ENCODE measurements at regions not wholly inside any gene's neighbourhood (a gene's known extent, or its start where the extent isn't known, plus 50 kb on each side); places are given as distances from the start of the nearest gene placed in this dataset.

DNA sequence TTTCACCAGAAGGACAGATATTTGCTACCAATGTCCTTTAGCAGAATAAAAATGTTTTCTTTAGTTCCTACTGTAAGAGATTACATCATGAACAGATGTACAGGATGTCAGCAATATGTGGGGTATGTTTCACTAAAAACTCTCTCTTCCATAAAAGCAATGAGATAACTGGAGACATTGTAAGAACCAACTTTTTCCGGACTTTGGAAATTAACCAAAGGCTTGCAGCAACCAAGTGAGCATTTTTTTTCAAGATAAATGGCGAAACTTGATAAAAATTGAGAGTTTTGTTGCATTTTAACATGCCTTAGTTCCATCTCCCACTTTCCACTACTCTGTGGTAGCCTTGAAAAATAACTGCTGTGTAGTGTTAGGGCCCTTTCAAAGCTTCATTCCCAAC lies 429.8 kb upstream of the CDH2 start:
- DNase-seq (ENCODE audit: low spot score), result no peak

DNA sequence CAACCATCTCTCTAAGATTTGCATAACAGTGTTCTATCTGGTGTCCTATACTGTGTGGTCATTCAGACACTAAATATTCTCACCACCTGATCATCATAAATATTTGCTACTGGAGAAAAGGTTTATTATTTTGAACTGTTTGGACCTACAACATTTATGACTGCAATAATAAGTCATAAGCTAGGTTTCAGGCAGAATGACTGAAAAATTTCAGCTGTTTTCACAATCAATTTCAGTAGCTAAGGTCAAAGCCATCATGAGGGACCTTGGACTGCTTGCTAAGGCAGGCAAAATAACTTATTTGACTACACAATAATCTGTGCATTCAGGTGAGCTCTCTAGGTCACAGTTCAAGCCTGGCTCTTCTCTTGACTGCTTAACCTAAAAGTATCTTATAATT lies 425.5 kb upstream of the CDH2 start:
- no peak for DNase-seq (ENCODE audit: low spot score)

DNA sequence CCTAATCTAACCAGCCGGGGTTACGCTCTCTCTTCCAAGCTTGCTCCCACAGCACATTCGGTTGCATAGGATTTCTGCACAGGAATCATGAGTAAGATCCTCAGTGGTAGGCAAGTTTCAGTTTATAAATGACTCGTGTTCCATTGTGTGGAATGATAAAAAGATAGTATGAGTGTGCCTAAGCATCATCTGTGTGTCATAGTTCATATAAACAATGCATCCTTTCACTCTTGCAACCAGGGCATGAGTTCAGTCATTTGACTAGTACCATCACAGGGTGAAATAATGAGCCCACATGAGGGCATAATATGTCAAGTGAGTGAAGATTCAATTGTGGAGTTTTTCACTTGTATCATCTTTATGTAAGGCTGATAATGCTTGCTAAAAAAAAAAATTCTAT lies 417.1 kb upstream of the CDH2 start:
- DNase-seq (ENCODE audit: low spot score), result no peak

DNA sequence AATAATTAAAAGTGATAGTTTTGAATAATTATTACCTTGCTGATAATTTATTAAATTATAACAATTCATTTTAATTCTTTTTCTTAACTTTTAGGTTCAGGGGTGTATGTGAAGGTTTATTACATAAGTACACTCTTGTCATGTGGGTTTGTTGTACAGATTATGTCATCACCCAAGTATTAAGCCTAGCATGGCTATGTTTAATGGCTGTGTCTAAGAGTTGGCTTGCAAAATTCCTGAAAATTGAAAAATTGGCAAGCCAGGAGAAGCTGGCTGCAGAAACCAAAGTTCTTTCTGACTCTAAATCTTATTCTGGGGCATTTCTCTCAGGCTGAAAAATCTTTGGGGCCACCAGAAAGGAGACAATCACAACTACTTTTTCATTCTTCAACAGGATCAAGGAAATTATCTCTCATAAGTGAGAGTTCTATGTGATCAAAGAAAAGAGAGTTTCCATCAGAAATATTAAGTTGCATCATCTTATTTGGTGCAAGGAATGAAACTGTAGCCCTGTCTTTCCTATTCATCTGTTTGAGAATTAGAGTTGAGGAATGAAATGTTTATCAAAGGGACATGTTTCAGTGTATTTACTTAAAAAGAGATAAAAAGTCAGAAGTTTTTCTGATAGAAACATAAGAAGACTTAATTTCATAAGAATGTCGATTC lies 412.1 kb upstream of the CDH2 start:
- no peak for DNase-seq (ENCODE audit: low spot score)

DNA sequence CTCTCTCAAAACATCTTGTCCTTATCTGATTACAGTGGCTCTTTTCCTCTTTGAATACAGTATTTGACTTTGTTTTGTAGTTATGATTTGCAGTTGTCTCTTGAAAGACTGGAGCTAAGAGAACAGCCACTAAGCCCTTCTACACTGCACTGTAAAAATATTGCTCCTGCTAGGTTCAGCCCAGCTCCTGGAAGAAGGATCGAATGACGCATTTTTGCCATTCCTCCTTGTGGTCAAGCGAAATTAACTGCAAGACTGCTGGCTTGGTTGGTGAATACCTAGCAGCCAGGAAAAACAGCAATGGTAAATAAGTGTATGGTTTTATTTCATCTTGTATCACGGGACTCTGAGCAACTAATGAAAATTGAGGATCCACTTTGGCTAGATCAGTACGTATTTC lies 407.8 kb upstream of the CDH2 start:
- peak; percentile 2 for DNase-seq (ENCODE audit: low spot score)

DNA sequence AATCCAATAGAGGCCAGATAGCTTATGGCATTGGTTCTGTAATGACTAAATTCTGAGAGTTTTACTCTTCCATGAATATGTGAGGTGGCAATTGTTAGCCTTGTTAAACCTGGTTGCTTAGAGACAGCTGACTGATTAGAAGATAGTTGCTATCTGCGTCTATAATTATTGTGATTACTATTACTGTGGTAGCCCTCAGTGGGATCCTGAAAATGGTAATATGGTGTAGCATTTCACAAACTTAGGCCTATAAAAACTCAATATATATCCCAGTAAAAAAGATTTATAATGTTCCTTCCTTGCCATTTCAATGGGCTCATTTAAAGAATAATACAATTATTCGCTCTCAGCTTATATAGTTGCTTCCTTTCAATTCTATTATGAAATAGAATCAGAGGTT lies 405.8 kb upstream of the CDH2 start:
- no peak for DNase-seq (ENCODE audit: low spot score)

DNA sequence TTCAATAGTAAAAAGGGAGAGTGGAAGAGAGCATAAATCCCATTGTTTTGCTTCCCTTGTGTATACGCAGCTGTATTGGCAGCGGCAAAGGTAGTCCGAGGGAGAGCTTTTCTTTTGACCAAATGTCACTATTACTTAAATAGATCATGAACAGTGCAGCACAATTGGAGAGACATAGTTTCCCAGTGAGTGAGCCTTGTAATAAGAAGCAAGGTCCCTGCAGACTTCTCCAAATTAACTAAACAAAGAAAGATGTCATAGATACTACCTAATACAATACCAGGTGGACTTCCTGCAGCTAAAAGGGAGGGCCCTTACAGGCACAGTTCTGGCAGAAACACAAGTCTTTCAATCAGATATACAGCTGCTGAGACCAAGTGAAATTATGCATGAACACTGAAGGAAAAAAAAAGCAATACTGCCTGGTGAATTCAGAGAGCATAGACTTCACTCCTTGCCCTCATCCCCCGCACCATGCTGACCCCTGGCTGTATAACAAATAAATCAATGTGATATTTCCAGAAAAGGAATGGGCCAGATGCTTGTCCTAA lies 404.7 kb upstream of the CDH2 start:
- DNase-seq (ENCODE audit: low spot score), result no peak

DNA sequence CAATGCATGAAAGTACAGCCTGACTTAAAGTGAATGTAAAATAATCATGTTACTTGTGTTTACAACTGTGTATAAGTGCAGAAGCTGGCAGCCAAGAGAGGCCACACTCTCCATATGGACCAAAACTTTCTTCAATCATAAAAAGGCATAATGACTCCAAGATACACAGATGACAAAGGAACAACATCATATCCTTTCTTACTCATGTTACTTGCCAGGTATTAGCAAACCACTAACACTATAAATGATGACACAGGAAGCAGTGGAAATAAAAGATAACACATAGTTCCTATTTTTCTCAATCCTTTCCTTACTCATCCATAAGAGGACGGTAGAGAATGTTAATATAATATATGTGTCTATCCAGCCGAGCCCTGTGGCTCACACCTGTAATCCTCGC lies 400.0 kb upstream of the CDH2 start:
- no peak for DNase-seq (ENCODE audit: low spot score)

DNA sequence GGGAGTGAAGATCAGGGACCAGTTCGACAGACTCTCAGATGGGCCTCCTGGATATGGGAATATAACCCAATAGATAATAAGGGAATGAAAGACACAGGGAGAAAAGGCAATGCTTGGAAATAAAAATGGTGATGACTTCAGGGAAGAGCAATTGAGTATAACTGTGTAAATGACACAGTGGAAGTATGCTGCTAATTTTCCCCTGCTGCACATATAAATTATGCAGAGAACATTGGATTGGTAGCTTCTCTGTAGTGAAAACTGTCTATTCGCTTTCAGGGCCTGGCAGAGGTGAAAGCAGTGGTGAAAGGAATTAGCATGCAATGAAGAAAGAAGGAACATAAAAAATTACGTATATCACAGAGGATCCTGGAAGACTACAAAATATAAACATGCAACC lies 398.2 kb upstream of the CDH2 start:
- DNase-seq (ENCODE audit: low spot score), result no peak

DNA sequence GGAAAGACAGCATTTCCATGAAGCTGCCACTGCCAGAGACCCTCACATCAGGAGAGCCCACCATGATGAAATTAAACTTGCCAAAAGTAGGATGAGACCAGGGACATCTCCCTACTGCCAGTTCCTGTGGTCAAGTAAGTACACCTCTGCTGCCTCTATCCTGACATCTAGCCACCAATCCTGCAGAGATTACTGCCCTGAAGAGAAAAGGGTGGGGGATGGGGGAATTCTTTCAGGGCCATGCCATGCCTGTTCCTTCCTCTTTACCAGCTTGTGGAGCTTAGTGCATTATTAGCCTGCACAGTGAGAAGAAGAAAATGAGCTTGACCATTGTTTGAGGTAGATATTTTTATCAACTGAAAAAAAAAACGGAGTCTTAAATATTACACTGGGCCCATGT lies 397.2 kb upstream of the CDH2 start:
- DNase-seq (ENCODE audit: low spot score), result no peak

DNA sequence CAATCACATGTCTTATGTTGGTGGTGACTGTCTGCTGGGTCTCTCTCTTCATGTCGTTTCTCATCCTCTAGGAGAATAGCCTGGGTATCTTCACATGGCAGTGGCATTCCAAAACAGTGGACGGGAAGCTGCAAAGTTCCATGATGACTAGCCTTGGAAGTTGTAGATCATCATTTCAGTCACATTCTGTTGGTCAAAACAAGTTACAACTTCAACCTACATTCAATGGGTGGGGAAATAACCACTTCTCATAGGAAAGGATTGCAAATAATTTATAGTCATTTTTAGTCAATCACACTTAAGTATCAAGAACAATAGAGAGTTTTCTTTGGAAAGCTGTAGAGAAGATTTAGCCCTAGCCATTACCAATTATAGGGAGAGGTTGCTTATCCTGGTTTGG lies 395.0 kb upstream of the CDH2 start:
- no peak for DNase-seq (ENCODE audit: low spot score)

DNA sequence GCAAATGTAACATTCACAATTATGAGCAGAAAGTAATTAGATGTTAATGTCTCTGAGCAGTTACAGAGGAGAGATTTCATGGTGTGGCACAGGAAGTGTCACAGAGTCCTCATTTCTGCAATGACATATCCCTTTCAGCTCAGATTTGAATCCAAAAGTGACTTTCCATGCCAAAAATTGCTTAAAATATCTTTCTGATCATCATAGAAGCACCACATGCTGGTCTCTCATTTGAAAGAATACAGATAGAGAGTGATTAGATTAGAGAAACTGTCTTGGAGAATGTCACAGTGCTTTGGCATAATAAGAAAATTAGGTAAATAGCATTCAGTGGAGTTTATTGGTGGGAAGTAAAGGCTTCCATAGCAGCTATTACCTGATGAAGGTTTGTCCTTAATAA lies 383.4 kb upstream of the CDH2 start:
- DNase-seq (ENCODE audit: low spot score), result no peak

DNA sequence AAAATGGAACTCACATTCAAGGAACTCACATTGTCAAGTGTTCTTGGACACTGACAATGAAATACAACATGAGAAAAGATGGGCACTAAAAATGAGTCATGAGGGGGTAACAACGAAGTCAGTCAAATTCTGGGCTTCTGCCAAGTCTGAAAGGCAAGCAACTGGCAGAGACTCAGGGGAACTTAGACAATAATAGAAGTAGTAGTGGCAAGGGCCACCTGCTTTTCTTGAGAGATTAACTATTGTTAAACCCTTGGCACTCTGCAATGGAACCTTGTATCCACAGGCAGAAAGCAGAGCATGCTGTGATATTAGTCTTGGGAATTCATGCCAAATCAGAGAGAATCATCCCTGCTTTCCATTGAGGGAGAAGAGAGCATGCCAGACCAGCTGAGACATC lies 382.6 kb upstream of the CDH2 start:
- no peak for DNase-seq (ENCODE audit: low spot score)

DNA sequence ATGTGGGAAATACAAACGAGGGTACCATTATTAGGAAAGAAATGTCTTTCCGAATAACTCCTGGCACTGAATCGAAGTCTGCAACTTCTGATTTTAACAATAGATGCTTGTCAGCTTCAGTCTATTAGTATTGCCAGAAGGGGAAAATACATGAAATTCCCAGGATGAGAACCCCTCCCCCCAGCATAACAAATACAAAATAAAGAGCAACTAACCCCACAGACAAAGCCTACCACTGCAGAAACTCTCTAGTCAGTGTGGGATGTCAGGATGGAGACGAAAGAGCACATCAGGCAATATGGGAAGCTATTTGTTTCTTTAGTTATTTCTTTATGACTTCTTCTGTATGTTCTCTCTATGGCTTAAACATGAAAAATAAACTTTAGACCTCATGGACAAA lies 365.0 kb upstream of the CDH2 start:
- DNase-seq (ENCODE audit: low spot score), result no peak

DNA sequence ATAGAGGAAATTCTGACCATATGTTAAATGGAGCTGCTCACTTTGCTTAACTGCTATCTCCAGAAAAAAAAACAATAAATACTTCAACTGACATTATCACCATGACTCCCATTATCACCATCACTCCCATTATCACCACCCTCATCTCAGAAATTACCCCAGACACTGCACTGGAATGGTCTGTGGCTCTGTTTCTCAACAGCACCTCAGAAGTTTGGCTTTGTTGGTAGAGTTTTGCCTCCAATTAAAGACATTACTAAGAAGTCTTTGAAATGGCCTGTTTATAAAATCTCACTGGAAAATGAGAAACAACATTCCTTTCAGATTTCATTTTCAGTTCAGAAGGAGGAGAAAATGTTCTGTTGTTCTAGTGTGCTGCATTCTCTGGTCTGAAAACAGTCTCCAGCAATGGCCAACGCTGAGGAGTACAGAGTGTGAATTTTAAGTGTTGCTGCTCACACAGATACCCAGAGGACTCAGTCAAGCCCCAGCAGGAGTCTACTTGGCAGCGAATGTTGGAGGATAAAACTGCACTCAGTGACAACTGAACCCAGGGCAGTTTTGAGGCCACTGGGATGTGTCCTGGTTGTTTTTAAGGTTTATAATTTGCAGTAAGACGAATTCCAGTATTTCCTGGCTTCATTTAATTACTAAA lies 364.5 kb upstream of the CDH2 start:
- DNase-seq (ENCODE audit: low spot score), result no peak

DNA sequence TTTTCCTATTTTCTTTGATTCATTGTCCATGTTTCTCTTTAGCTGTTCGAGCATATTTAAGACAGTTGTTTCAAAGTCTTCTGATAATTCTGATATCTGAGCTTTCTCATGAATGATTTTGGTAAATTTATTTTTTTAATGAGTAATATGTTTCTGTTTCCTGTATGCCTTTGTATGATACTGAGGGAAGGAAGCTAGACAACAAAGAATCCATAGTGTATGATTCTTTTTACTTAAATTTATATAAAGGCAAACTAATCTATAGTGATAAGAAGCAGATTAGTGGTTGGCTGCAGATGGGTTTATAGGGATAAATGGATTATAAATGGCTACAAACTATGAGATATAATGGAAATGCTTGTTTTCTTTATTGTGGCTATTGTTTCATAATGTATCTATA lies 352.7 kb upstream of the CDH2 start:
- DNase-seq (ENCODE audit: low spot score), result no peak

DNA sequence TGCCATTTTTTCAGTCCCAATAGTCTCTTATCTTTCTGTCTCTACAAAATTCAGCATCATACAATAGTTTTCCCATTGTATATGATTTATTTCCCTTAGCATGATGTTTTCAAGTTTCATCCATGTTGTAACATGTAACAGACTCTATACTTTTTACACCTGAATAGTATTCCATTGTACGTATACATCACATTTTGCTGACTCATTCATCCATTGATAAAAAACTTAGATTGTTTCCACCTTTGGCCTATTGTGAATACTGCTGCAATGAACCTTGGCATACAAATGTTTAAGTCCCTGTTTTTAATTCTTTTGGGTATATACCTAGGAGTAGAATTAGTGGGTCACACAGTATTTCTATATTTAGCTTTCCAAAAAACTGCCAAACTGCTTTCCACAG lies 349.3 kb upstream of the CDH2 start:
- no peak for DNase-seq (ENCODE audit: low spot score)

DNA sequence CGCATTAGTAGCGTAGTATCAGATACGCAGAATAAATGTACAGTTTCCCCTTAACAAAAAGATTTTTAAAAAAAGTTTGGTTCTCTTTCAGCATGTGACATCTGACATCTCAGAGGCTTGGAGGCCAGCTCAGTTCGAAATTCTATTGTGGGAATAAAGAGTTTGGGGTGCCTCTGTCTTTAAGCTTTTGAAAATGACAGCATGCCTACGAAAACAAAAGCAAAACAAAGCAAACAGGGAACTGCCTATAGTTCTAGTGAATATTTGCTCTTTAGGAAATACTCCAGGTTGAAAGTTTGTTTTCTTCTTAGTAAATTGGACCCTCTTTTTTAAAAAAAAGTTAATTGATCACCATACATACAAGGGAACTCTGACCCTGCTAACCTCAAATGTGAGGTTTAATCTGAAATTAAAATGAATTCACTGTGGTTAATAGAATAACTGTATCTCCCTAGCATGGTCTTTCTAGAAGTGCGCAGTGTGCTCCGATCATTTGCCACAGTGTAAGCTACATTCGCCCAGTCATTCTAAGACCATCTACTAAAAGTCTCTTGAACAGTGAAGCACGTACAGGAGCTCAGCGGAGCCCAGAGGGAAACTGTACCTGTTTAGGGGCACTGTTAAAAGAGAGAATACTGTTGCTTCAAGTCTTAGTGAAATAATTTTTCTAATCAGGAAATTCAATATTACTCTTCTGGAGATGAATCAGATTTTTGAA lies 347.0 kb upstream of the CDH2 start:
- no peak for DNase-seq (ENCODE audit: low spot score)

DNA sequence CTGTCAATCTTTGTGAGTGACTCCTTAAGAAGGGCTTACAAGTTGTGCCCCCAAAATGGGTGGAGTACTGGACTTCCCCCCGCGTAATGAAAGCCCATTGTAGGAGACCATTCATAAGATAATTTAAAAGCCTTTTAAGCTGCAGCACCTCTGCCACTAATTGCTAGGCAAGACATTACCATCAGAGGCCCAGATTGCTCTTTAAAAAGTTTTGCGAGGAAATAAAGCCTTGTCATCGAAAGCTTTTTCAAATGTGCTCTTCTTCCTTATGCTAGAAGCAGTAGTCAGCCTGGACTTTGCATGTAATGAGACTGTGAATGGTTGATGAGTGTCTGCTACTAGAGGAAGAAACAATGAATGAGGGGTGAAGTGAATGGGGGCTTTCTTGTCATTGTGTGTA lies 345.3 kb upstream of the CDH2 start:
- no peak for DNase-seq (ENCODE audit: low spot score)

DNA sequence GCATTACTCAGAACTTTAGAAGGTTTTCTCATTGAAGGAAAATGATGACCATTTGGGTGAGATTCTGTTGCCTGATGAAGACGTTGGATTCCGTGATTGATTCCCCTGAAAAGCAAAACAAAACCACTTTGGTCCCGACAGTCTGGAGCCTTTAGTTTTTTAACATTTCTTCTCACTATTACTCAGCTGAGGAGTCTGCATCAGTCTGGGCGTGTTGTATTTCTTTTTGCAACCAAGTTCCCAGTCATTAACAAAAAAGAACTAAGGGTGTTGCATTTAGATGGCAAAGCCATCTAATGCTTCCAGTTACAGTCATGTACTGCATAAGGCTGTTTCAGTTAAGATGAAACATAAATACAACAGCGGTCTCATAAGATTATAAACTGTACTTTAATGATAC lies 343.1 kb upstream of the CDH2 start:
- DNase-seq (ENCODE audit: low spot score), result no peak

DNA sequence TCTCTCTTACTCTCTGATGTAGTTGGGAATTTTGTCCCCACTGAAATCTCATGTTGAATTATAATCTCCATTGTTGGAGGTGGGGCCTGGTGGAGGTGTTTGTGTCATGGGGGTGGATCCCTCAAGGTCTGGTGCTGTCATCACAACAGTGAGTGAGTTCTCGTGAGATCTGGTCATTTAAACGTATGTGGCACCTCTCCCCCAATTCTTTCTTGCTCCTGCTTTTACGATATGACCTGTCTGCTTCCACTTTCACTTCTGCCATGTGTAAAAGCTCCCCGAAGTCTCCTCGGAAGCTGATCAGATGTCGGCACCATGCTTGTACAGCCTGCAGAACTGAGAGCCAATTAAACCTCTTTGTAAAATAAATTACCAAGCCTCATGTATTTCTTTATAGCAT lies 337.8 kb upstream of the CDH2 start:
- no peak for DNase-seq (ENCODE audit: low spot score)

DNA sequence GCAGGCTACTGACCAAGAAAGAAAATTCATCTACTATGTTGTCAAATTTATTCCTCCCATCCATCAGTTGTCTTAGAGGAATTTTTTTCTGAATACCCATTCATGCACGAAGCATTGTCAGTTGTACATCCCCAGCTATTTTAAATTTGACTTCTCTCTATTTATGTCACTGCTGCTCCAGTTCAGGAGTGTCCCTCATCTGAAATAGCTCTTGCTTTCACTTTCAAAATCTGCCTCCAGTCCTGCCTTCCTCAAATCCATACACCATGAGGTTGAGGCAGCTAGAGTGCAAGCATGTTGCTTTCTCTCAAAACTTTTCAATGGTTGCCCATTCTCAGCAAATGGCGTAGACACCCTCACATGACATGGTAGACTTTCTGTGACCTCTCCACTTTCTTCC lies 335.4 kb upstream of the CDH2 start:
- no peak for DNase-seq (ENCODE audit: low spot score)

DNA sequence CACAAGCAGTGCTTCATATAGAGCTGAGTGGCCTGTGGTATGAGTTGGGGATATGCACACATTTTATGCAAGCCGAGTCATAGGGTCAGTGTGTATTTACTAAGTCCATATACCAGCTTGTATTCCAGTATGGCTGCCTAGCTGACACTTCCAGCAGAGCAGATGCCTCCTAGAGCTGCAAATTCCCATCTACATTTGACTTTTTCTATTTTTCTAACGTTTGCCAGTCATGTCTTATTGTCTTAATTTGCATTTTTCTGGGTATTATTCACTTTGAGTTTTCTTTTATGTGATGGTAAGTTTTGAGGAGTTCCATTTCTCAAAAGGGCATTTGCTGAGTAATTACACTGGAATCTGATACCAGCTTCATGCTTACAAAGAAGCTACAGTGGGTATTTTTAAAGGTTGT lies 334.5 kb upstream of the CDH2 start:
- DNase-seq (ENCODE audit: low spot score), result no peak
